A549 (cell line): ENCODE measurements at regions not wholly inside any gene's neighbourhood (a gene's known extent, or its start where the extent isn't known, plus 50 kb on each side); places are given as distances from the start of the nearest gene placed in this dataset.

Experiments used
- EP300 ChIP-seq, 2 experiments: fragments of >200 bp; sonication (Bioruptor Twin); formaldehyde crosslinking; IDR thresholded peaks; 2 replicates in 1 of 2; 3 replicates in 1 of 2; pipeline ENCODE4 v1.6.1; 2016 to 2017
- JUN ChIP-seq, 2 experiments: fragments of >200 bp; sonication (Bioruptor Twin); formaldehyde crosslinking; IDR thresholded peaks; 2 replicates in 1 of 2; 3 replicates in 1 of 2; pipeline ENCODE4 v1.6.1; 2016 to 2017
- JUNB ChIP-seq: fragments of >200 bp; sonication (Bioruptor Twin); formaldehyde crosslinking; IDR thresholded peaks from 2 replicates; pipeline ENCODE4 v1.6.1; 2016
- MAZ ChIP-seq: fragments of 150-350 bp; IDR thresholded peaks from 2 replicates; pipeline ENCODE4 v1.6.1; 2014; ENCODE audit warnings: antibody characterized with exemption, low read depth, low read length, borderline replicate concordance
- PHF8 ChIP-seq: fragments of 200-600 bp; sonication (generic); IDR thresholded peaks from 2 replicates; pipeline ENCODE4 v1.6.1; 2016; ENCODE audit warnings: low read depth, mild to moderate bottlenecking, antibody characterized with exemption, moderate library complexity, borderline replicate concordance
- POLR2AphosphoS2 ChIP-seq: conservative IDR thresholded peaks from 2 replicates; pipeline ENCODE4 v1.6.1; 2012; ENCODE audit warnings: low read length, improper control_type of control experiment, inconsistent platforms
- TF ChIP-seq, protein P1 (sequence below): fragments of >200 bp; sonication (Bioruptor Twin); formaldehyde crosslinking; IDR thresholded peaks from 3 replicates; pipeline ENCODE4 v1.5.1; 2016
- TF ChIP-seq, protein P2 (sequence below): fragments of 150-350 bp; IDR thresholded peaks from 2 replicates; pipeline ENCODE4 v1.6.1; 2014; ENCODE audit warnings: low read depth, mild to moderate bottlenecking, low read length

DNA sequence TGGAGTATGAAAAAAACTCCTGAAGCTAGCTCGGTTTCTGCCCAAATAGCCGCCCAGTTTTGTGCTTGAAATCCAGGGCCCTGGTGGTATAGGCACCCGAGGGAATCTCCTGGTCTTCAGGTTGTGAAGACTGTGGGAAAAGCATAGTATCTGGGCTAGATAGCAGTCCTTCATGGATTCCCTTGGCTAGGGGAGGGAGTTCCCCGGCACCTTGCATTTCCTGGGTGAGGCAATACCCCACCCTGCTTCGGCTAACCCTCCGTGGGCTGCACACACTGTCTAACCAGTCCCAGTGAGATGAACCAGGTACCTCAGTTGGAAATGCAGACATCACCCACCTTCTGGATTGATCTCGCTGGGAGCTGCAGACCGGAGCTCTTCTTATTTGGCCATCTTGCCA lies 184.5 kb upstream of the SLC35B3 start:
- TF ChIP-seq, protein P1, sequence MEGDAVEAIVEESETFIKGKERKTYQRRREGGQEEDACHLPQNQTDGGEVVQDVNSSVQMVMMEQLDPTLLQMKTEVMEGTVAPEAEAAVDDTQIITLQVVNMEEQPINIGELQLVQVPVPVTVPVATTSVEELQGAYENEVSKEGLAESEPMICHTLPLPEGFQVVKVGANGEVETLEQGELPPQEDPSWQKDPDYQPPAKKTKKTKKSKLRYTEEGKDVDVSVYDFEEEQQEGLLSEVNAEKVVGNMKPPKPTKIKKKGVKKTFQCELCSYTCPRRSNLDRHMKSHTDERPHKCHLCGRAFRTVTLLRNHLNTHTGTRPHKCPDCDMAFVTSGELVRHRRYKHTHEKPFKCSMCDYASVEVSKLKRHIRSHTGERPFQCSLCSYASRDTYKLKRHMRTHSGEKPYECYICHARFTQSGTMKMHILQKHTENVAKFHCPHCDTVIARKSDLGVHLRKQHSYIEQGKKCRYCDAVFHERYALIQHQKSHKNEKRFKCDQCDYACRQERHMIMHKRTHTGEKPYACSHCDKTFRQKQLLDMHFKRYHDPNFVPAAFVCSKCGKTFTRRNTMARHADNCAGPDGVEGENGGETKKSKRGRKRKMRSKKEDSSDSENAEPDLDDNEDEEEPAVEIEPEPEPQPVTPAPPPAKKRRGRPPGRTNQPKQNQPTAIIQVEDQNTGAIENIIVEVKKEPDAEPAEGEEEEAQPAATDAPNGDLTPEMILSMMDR, result no peak
- TF ChIP-seq EP300 (IDR thresholded peaks at IDR 0.05), result no peak
- no peak for TF ChIP-seq MAZ
- no peak for TF ChIP-seq POLR2AphosphoS2
- no peak for TF ChIP-seq PHF8
- no peak for TF ChIP-seq JUNB
- TF ChIP-seq, protein P2, sequence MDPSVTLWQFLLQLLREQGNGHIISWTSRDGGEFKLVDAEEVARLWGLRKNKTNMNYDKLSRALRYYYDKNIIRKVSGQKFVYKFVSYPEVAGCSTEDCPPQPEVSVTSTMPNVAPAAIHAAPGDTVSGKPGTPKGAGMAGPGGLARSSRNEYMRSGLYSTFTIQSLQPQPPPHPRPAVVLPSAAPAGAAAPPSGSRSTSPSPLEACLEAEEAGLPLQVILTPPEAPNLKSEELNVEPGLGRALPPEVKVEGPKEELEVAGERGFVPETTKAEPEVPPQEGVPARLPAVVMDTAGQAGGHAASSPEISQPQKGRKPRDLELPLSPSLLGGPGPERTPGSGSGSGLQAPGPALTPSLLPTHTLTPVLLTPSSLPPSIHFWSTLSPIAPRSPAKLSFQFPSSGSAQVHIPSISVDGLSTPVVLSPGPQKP, result no peak
- TF ChIP-seq JUN (IDR thresholded peaks at IDR 0.05), result no peak
